A673 (cell line): ENCODE measurements at regions not wholly inside any gene's neighbourhood (a gene's known extent, or its start where the extent isn't known, plus 50 kb on each side); places are given as distances from the start of the nearest gene placed in this dataset.

Source experiments
- BruUV-seq: library from RNA; stranded (reverse); fragments of 400-500 nt; replicated peaks from 2 replicates; lab custom pipeline; 2021; lab: Mats Ljungman, UMichigan
- CTCF ChIA-PET: fragments of 300-600 bp; sonication (Branson Sonifier 250); formaldehyde crosslinking; loops from one replicate; lab custom pipeline; 2022; ENCODE audit warnings: antibody characterized with exemption; lab: Charles Lee
- POLR2A ChIA-PET: fragments of 300-600 bp; sonication (Branson Sonifier 250); formaldehyde crosslinking; loops from one replicate; lab custom pipeline; 2022; ENCODE audit warnings: antibody characterized with exemption; ENCODE audit not compliant: low non-redundant PET; lab: Charles Lee
- DNase-seq: peaks from one replicate; pipeline ENCODE4 v3.0.0-alpha.2; 2015; ENCODE audit warnings: low spot score
- H3K27ac ChIP-seq: fragments of 200-600 bp; sonication (generic); 2 replicates; pipeline ENCODE4 v1.5.1; 2016; ENCODE audit warnings: mixed run types, low read depth, mild to moderate bottlenecking, mixed read lengths, antibody characterized with exemption, low read length; ENCODE audit not compliant: poor library complexity, severe bottlenecking
- H3K27me3 ChIP-seq: fragments of 200-600 bp; sonication (generic); replicated peaks from 2 replicates; pipeline ENCODE4 v1.6.1; 2017; ENCODE audit warnings: mixed run types, low read depth, mild to moderate bottlenecking, mixed read lengths, antibody characterized with exemption, low read length; ENCODE audit not compliant: insufficient read depth, poor library complexity
- H3K36me3 ChIP-seq: fragments of 200-600 bp; sonication (generic); 2 replicates; pipeline ENCODE4 v1.6.1; 2016; ENCODE audit warnings: mixed run types, mild to moderate bottlenecking, mixed read lengths, antibody characterized with exemption, low read length; ENCODE audit not compliant: insufficient read depth, poor library complexity, severe bottlenecking
- H3K4me1 ChIP-seq: fragments of 200-600 bp; sonication (generic); 2 replicates; pipeline ENCODE4 v1.6.1; 2017; ENCODE audit warnings: mixed run types, mild to moderate bottlenecking, mixed read lengths, antibody characterized with exemption, low read length; ENCODE audit not compliant: insufficient read depth, poor library complexity, severe bottlenecking
- H3K4me3 ChIP-seq: fragments of 200-600 bp; sonication (generic); 2 replicates; pipeline ENCODE4 v1.5.1; 2016; ENCODE audit warnings: low read depth, mixed run types, mild to moderate bottlenecking, mixed read lengths, low read length; ENCODE audit not compliant: poor library complexity, severe bottlenecking
- H3K9me3 ChIP-seq: fragments of 200-600 bp; sonication (generic); 2 replicates; pipeline ENCODE4 v1.6.1; 2016; ENCODE audit warnings: mixed run types, low read depth, mild to moderate bottlenecking, mixed read lengths, antibody characterized with exemption, low read length; ENCODE audit not compliant: poor library complexity, severe bottlenecking
- EZH2 ChIP-seq: fragments of 200-600 bp; sonication (generic); IDR thresholded peaks from 2 replicates; pipeline ENCODE4 v1.6.1; 2017; ENCODE audit warnings: borderline replicate concordance, low read depth, mild to moderate bottlenecking, mixed read lengths, antibody characterized with exemption, low read length; ENCODE audit not compliant: poor library complexity, severe bottlenecking
- intact Hi-C: fragments of 100-400 bp; cut with micrococcal nuclease; formaldehyde crosslinking; loops from one replicate; pipeline ENCODE4 v1.10.0; 2022; ENCODE audit not compliant: unreplicated experiment
- TF ChIP-seq, protein P1 (sequence below): fragments of 300-800, 200-600 bp; sonication (generic); conservative IDR thresholded peaks from 2 replicates; pipeline ENCODE4 v1.5.1; 2017; ENCODE audit warnings: low read depth, mild to moderate bottlenecking, antibody characterized with exemption, low read length, moderate library complexity, mixed read lengths

DNA sequence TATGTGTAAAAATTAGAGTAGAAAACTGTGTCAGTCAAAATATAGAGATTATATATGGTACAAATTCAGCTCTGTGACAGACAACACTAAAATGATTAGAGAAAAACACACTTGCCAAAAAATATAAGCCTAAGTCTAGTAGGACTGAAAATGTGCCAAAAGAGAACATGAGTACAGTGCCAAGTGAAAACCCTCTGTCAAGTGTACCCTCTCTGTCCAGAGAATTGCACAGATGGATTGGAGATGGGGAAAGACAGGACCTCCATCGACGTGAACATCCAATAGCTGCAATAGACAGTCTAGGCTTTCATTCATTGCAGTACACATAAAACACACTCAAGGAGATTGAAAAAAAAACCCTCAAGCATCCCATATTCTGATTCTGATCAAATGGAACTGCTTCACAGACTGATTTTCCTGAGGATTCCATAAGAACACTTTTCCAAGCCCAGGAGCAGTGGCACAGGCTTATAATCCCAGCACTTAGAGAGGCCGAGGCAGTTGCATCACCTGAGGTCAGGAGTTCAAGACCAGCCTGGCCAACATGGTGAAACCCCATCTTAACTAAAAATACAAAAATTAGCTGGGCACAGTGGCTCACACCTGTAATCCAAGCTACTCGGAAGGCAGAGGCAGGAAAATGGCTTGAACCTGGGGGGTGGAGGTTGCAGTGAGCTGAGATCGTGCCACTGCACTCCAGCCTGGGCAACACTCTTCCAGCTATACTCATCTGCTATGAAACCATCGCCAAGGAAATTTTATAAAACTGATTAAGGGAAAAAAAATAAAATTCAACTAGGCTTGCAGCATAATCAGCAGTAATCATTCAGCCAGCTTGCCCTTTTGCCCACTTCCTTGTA is 110.0 kb upstream of the TRIM24 start:
- no TSS peak for BruUV-seq
- ChIA-PET POLR2A (interaction anchor here (0.6 kb wide), 1 partner anchor 39 kb away, joined by 3 read pairs; no protein-coding TSS in a partner anchor), CTCF (interaction anchor here (0.6 kb wide), 1 partner anchor 74 kb away, joined by 4 read pairs; no protein-coding TSS in a partner anchor)
- H3K4me3 ChIP-seq: no peak overlapping the region
- intact Hi-C loops: no loop called here
- H3K4me1 ChIP-seq: no peaks in the 10 kb centered on the region
- DNase-seq: no peak
- no peak for TF ChIP-seq EZH2
- TF ChIP-seq, protein P1, sequence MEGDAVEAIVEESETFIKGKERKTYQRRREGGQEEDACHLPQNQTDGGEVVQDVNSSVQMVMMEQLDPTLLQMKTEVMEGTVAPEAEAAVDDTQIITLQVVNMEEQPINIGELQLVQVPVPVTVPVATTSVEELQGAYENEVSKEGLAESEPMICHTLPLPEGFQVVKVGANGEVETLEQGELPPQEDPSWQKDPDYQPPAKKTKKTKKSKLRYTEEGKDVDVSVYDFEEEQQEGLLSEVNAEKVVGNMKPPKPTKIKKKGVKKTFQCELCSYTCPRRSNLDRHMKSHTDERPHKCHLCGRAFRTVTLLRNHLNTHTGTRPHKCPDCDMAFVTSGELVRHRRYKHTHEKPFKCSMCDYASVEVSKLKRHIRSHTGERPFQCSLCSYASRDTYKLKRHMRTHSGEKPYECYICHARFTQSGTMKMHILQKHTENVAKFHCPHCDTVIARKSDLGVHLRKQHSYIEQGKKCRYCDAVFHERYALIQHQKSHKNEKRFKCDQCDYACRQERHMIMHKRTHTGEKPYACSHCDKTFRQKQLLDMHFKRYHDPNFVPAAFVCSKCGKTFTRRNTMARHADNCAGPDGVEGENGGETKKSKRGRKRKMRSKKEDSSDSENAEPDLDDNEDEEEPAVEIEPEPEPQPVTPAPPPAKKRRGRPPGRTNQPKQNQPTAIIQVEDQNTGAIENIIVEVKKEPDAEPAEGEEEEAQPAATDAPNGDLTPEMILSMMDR: no peak
- H3K27ac ChIP-seq: no peak overlapping the region
- peaks cover 6% of the 10 kb centered on the region for H3K9me3 ChIP-seq
- no peaks in the 10 kb centered on the region for H3K27me3 ChIP-seq
- H3K36me3 ChIP-seq: no peaks in the 10 kb centered on the region

DNA sequence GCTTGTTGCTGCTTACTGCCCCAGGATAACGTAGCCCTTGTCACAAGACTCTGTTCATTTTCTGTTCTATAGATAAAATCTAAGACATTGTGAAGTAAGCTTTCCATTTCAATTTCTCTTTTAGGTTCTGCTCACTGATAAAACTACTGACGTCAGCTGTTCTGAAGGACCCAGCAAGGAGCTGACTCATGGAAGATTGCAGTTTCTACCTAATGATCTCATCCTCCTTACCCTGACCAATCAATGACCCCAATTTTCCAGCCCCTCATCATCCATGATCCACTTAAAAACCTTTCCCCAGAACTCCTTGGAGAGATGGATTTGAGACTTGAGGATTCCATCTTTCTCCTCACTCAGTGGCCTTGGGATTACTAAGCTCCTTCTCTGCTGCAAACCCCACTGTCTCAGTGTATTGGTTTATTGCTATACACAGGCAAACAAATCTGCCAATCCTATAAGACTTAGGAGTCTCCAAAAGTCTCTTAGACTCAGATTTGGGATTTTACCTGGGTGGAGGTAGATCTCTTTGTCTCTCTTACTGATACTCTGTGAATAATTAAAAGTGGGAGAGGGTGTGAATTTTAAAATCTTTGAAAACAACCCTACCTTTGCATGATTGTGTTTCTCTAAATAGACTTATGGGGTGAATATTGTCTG is 109.2 kb upstream of the TRIM24 start:
- CTCF ChIA-PET: no interaction called here
- intact Hi-C loops: no loop called here
- Histone ChIP-seq H3K4me1 (no peaks in the 10 kb centered on the region), H3K36me3 (no peaks in the 10 kb centered on the region), H3K4me3 (no peak overlapping the region), H3K27me3 (no peaks in the 10 kb centered on the region), H3K9me3 (peaks cover 2% of the 10 kb centered on the region), H3K27ac (no peak overlapping the region)
- no TSS peak for BruUV-seq
- DNase-seq: no peak
- POLR2A ChIA-PET: no interaction called here
- TF ChIP-seq, protein P1: no peak
- no peak for TF ChIP-seq EZH2

DNA sequence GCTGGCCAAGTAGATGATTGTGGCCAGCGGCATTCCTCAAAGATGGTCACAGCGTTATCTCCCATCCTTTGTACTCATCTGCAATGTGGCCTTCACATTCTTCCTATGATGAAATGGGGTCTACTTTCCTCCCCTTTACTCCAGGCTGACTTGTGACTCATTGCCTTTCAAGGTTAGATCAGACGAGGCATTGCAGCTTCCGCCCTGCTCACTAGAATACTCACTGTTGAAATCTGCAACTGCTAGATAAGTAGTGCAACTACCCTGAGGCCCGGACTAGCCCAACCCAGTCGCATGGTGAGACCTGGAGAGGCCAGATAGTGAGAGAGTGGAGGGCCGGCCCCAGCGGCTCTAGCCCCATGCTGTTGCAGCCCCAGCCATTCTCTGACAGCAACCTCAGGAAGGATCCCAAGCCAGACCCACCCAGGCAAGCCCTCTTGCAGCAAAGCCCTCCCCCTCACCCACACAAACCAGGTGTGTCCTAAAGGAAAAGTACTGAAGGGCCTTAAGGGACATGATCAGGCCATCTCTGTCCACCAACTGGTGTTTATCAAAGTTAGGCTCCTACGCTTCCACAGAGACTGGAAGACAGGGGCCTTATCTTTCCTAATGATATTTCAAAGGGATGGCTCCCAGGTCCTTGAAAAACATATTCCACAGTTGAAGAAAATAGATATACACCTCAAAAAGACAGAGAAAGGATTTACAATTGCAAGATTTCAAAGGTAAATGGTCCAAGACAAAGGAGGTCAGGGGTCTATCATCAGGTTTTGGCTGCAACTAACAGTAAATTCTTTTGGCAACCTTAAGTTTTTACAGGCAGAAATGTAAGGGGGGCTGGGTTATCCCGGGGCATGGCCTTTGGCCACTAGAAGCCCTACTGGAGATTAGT is 107.2 kb upstream of the TRIM24 start:
- Histone ChIP-seq H3K4me1 (no peaks in the 10 kb centered on the region), H3K4me3 (no peak overlapping the region), H3K36me3 (no peaks in the 10 kb centered on the region), H3K27ac (no peak overlapping the region), H3K9me3 (no peaks in the 10 kb centered on the region), H3K27me3 (no peaks in the 10 kb centered on the region)
- POLR2A ChIA-PET: no interaction called here
- BruUV-seq: no TSS peak
- TF ChIP-seq EZH2: no peak
- TF ChIP-seq, protein P1: no peak
- intact Hi-C loops: no loop called here
- DNase-seq: no peak
- CTCF ChIA-PET: no interaction called here
